ENCODE measurements at regions not wholly inside any gene's neighbourhood (a gene's known extent, or its start where the extent isn't known, plus 50 kb on each side); places are given as distances from the start of the nearest gene placed in this dataset.
"Not testable (repeated sequence)": the region's sequence is repeated elsewhere in the genome, so short reads cannot be mapped to it uniquely, and the experiment has no call there.

DNA sequence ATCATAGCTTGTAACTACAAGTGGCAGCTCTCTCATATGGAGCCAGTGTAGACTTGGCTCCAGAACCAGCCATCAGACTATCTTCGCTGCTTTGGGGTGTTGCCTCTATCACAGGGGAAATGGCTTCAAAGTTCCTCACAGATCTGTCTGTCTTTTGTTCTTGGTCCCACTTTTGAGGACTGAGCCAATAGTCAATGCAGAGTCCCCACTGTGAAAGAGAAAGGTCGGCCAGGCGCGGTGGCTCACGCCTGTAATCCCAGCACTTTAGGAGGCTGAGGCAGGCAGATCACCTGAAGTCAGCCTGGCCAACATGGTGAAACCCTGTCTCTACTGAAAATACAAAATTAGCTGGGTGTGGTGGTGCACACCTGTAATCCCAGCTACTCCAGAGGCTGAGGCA is 86.9 kb upstream of the FZD7 start:
- DNase-seq; H3K9me3 ChIP-seq (ENCODE audit: control insufficient read depth in 2 of 2, low read length in 2 of 2); H3K36me3 ChIP-seq (ENCODE audit: control insufficient read depth, insufficient read depth, low read length); ATAC-seq (ENCODE audit: low read depth in 2 of 2); H3K4me3 ChIP-seq (ENCODE audit: low read depth, low read length); H3K27ac Mint-ChIP-seq; H3K27me3 ChIP-seq (ENCODE audit: control insufficient read depth, insufficient read depth, low read length); H3K36me3 Mint-ChIP-seq; H3K9me3 Mint-ChIP-seq; H3K27ac ChIP-seq (ENCODE audit: insufficient read depth, low read length, poor library complexity, severe bottlenecking); H3K4me3 Mint-ChIP-seq; H3K4me1 ChIP-seq (ENCODE audit: control insufficient read depth, insufficient read depth, low read length, poor library complexity, severe bottlenecking); H3K4me1 Mint-ChIP-seq: not testable (repeated sequence)
- peaks cover 18% of the 10 kb centered on the region for H3K27me3 Mint-ChIP-seq

DNA sequence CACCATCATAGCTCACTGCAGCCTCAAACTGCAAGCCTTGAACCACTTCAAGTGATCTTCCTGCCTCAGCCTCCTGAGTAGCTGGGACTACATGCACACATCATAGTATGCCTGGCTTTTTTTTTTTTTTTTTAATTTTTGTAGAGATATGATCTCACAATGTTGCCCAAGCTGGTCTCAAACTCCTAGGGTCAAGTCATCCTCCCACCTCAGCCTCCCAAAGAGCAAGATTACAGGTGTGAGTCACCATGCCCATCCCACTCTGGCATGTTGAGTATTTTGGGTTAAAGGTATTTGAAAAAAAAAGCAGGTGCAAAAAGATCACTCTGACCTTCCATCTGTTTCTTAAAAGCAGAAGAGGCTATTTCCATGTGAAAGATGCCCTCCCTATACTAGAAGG is 86.4 kb upstream of the FZD7 start:
- H3K4me1 ChIP-seq (ENCODE audit: control insufficient read depth, insufficient read depth, low read length, poor library complexity, severe bottlenecking), result no peaks in the 10 kb centered on the region
- Mint-ChIP-seq H3K9me3 (no peaks in the 10 kb centered on the region), H3K4me3 (no peak overlapping the region), H3K36me3 (no peaks in the 10 kb centered on the region), H3K27ac (no peak overlapping the region), H3K27me3 (peaks cover 18% of the 10 kb centered on the region), H3K4me1 (no peaks in the 10 kb centered on the region)
- peaks cover 2% of the 10 kb centered on the region for H3K27me3 ChIP-seq (ENCODE audit: control insufficient read depth, insufficient read depth, low read length)
- no peak for ATAC-seq (ENCODE audit: low read depth in 2 of 2)
- no peaks in the 10 kb centered on the region for H3K9me3 ChIP-seq (ENCODE audit: control insufficient read depth in 2 of 2, low read length in 2 of 2)
- H3K36me3 ChIP-seq (ENCODE audit: control insufficient read depth, insufficient read depth, low read length), result no peaks in the 10 kb centered on the region
- no peak overlapping the region for H3K4me3 ChIP-seq (ENCODE audit: low read depth, low read length)
- H3K27ac ChIP-seq (ENCODE audit: insufficient read depth, low read length, poor library complexity, severe bottlenecking), result no peak overlapping the region
- no peak for DNase-seq

- Histone ChIP-seq H3K27me3 (ENCODE audit: control insufficient read depth, insufficient read depth, low read length) (peaks cover 2% of the 10 kb centered on the region), H3K4me1 (ENCODE audit: control insufficient read depth, insufficient read depth, low read length, poor library complexity, severe bottlenecking) (no peaks in the 10 kb centered on the region), H3K9me3 (ENCODE audit: control insufficient read depth in 2 of 2, low read length in 2 of 2) (no peaks in the 10 kb centered on the region), H3K4me3 (ENCODE audit: low read depth, low read length) (no peak overlapping the region), H3K36me3 (ENCODE audit: control insufficient read depth, insufficient read depth, low read length) (no peaks in the 10 kb centered on the region), H3K27ac (ENCODE audit: insufficient read depth, low read length, poor library complexity, severe bottlenecking) (no peak overlapping the region)
- Mint-ChIP-seq H3K4me3 (no peak overlapping the region), H3K36me3 (no peaks in the 10 kb centered on the region), H3K9me3 (no peaks in the 10 kb centered on the region), H3K4me1 (no peaks in the 10 kb centered on the region), H3K27me3 (peaks cover 26% of the 10 kb centered on the region), H3K27ac (no peak overlapping the region)
- ATAC-seq (ENCODE audit: low read depth in 2 of 2), result no peak
- DNase-seq, result no peak
Observed at GRCh38 chr2:201949181-201949926, 84.3 kb upstream of the FZD7 start.

GRCh38 chr2:201949927-201950246 is 83.8 kb upstream of the FZD7 start:
- no peaks in the 10 kb centered on the region for H3K9me3 Mint-ChIP-seq
- Histone ChIP-seq H3K9me3 (ENCODE audit: control insufficient read depth in 2 of 2, low read length in 2 of 2) (no peaks in the 10 kb centered on the region), H3K27me3 (ENCODE audit: control insufficient read depth, insufficient read depth, low read length) (peaks cover 2% of the 10 kb centered on the region), H3K4me3 (ENCODE audit: low read depth, low read length) (no peak overlapping the region), H3K4me1 (ENCODE audit: control insufficient read depth, insufficient read depth, low read length, poor library complexity, severe bottlenecking) (no peaks in the 10 kb centered on the region), H3K27ac (ENCODE audit: insufficient read depth, low read length, poor library complexity, severe bottlenecking) (no peak overlapping the region), H3K36me3 (ENCODE audit: control insufficient read depth, insufficient read depth, low read length) (no peaks in the 10 kb centered on the region)
- no peaks in the 10 kb centered on the region for H3K36me3 Mint-ChIP-seq
- ATAC-seq (ENCODE audit: low read depth in 2 of 2), result no peak
- no peak overlapping the region for H3K4me3 Mint-ChIP-seq
- peaks cover 30% of the 10 kb centered on the region for H3K27me3 Mint-ChIP-seq
- DNase-seq, result no peak
- no peak overlapping the region for H3K27ac Mint-ChIP-seq
- no peaks in the 10 kb centered on the region for H3K4me1 Mint-ChIP-seq

GRCh38 chr2:201950606-201951005 is 83.0 kb upstream of the FZD7 start:
- Histone ChIP-seq H3K36me3 (ENCODE audit: control insufficient read depth, insufficient read depth, low read length) (no peaks in the 10 kb centered on the region), H3K9me3 (ENCODE audit: control insufficient read depth in 2 of 2, low read length in 2 of 2) (no peaks in the 10 kb centered on the region), H3K4me1 (ENCODE audit: control insufficient read depth, insufficient read depth, low read length, poor library complexity, severe bottlenecking) (no peaks in the 10 kb centered on the region), H3K4me3 (ENCODE audit: low read depth, low read length) (no peak overlapping the region), H3K27ac (ENCODE audit: insufficient read depth, low read length, poor library complexity, severe bottlenecking) (no peak overlapping the region), H3K27me3 (ENCODE audit: control insufficient read depth, insufficient read depth, low read length) (peaks cover 2% of the 10 kb centered on the region)
- no peaks in the 10 kb centered on the region for H3K36me3 Mint-ChIP-seq
- no peaks in the 10 kb centered on the region for H3K4me1 Mint-ChIP-seq
- H3K27me3 Mint-ChIP-seq, result peaks cover 30% of the 10 kb centered on the region
- ATAC-seq (ENCODE audit: low read depth in 2 of 2) (no peak), DNase-seq (no peak)
- no peak overlapping the region for H3K27ac Mint-ChIP-seq
- no peak overlapping the region for H3K4me3 Mint-ChIP-seq
- no peaks in the 10 kb centered on the region for H3K9me3 Mint-ChIP-seq

DNA sequence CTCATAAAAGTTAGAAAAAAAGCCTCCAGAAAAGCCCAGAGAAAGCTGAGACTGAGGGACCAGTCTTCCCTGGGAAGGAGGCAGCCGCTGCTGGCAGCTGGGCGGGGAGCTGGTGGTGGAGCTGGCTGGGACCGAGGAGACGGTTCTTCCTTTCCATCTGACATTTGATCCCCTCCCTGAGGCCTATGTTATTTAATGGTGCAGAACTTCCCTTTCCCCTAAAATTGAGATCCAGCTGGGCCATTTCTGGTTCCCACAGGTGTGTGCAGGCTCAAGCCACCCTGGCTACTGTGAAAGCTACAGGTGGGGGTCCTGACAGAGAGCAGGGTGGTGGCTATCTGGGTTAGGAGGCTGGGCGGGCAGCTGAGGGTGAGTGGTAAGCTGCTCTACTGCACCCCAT is 81.5 kb upstream of the FZD7 start:
- no peaks in the 10 kb centered on the region for H3K4me1 Mint-ChIP-seq
- DNase-seq (no peak), ATAC-seq (ENCODE audit: low read depth in 2 of 2) (no peak)
- H3K27me3 ChIP-seq (ENCODE audit: control insufficient read depth, insufficient read depth, low read length), result peaks cover 2% of the 10 kb centered on the region
- H3K27ac ChIP-seq (ENCODE audit: insufficient read depth, low read length, poor library complexity, severe bottlenecking), result no peak overlapping the region
- peak overlapping the region in 1 of 3 donors; percentile 8 for H3K27ac Mint-ChIP-seq
- H3K9me3 ChIP-seq (ENCODE audit: control insufficient read depth in 2 of 2, low read length in 2 of 2), result no peaks in the 10 kb centered on the region
- H3K4me3 Mint-ChIP-seq, result no peak overlapping the region
- H3K27me3 Mint-ChIP-seq, result peaks cover 31% of the 10 kb centered on the region
- no peaks in the 10 kb centered on the region for H3K36me3 Mint-ChIP-seq
- no peaks in the 10 kb centered on the region for H3K4me1 ChIP-seq (ENCODE audit: control insufficient read depth, insufficient read depth, low read length, poor library complexity, severe bottlenecking)
- no peak overlapping the region for H3K4me3 ChIP-seq (ENCODE audit: low read depth, low read length)
- H3K36me3 ChIP-seq (ENCODE audit: control insufficient read depth, insufficient read depth, low read length), result no peaks in the 10 kb centered on the region
- H3K9me3 Mint-ChIP-seq, result no peaks in the 10 kb centered on the region

DNA sequence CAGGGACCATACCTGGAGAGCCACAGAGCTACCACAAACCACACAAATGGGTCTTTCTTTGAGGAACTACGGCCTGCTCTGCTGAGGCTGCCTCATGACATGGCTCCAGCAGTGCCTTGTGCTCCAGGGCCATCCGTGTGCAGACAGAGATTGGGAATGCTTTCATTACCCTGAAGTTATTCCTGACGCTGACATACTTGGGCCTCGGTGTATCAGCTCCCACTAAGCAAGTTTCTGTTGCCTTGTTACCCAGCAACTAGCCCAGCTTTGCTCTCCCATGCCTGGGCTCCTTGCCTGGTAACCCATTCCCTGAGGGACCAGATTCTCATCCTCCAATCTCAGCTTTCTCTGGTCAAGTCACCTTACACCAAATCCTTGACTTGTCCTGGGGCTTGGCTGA is 80.3 kb upstream of the FZD7 start:
- Histone ChIP-seq H3K4me3 (ENCODE audit: low read depth, low read length) (no peak overlapping the region), H3K27ac (ENCODE audit: insufficient read depth, low read length, poor library complexity, severe bottlenecking) (no peak overlapping the region), H3K4me1 (ENCODE audit: control insufficient read depth, insufficient read depth, low read length, poor library complexity, severe bottlenecking) (no peaks in the 10 kb centered on the region), H3K9me3 (ENCODE audit: control insufficient read depth in 2 of 2, low read length in 2 of 2) (no peaks in the 10 kb centered on the region), H3K36me3 (ENCODE audit: control insufficient read depth, insufficient read depth, low read length) (no peaks in the 10 kb centered on the region), H3K27me3 (ENCODE audit: control insufficient read depth, insufficient read depth, low read length) (no peaks in the 10 kb centered on the region)
- H3K27ac Mint-ChIP-seq, result no peak overlapping the region
- no peaks in the 10 kb centered on the region for H3K4me1 Mint-ChIP-seq
- no peaks in the 10 kb centered on the region for H3K36me3 Mint-ChIP-seq
- H3K4me3 Mint-ChIP-seq, result no peak overlapping the region
- ATAC-seq (ENCODE audit: low read depth in 2 of 2) (no peak), DNase-seq (no peak)
- H3K9me3 Mint-ChIP-seq, result no peaks in the 10 kb centered on the region
- peaks cover 27% of the 10 kb centered on the region for H3K27me3 Mint-ChIP-seq

DNA sequence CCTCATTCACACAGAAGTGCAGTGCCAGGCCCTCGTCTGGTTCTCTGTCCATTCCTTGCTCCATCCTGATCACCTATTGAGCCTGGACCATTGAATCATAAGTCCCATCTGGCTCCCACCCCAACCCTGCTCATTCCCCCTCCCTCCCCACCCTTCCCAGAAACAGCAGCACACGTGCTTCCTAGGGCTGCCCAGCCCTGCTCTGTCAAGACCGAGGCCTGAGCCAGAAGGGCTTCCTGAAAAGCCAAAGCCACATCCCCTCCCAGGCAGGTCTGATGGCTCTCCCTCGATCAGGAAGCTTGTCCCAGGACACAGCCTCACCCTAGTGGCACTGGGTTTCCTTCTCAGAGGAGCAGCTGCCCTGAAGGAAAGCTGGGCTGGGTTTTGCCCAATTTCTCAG is 79.8 kb upstream of the FZD7 start:
- ATAC-seq (ENCODE audit: low read depth in 2 of 2) (no peak), DNase-seq (no peak)
- H3K36me3 ChIP-seq (ENCODE audit: control insufficient read depth, insufficient read depth, low read length), result no peaks in the 10 kb centered on the region
- H3K36me3 Mint-ChIP-seq, result no peaks in the 10 kb centered on the region
- no peaks in the 10 kb centered on the region for H3K9me3 Mint-ChIP-seq
- no peaks in the 10 kb centered on the region for H3K4me1 ChIP-seq (ENCODE audit: control insufficient read depth, insufficient read depth, low read length, poor library complexity, severe bottlenecking)
- no peaks in the 10 kb centered on the region for H3K27me3 ChIP-seq (ENCODE audit: control insufficient read depth, insufficient read depth, low read length)
- no peaks in the 10 kb centered on the region for H3K9me3 ChIP-seq (ENCODE audit: control insufficient read depth in 2 of 2, low read length in 2 of 2)
- no peak overlapping the region for H3K4me3 ChIP-seq (ENCODE audit: low read depth, low read length)
- peaks cover 24% of the 10 kb centered on the region for H3K27me3 Mint-ChIP-seq
- no peak overlapping the region for H3K27ac ChIP-seq (ENCODE audit: insufficient read depth, low read length, poor library complexity, severe bottlenecking)
- no peak overlapping the region for H3K4me3 Mint-ChIP-seq
- no peak overlapping the region for H3K27ac Mint-ChIP-seq
- no peaks in the 10 kb centered on the region for H3K4me1 Mint-ChIP-seq

Measured in CD4-positive, CD25-positive, alpha-beta regulatory T cell (primary cell).